ENCODE measurements at regions not wholly inside any gene's neighbourhood (a gene's known extent, or its start where the extent isn't known, plus 50 kb on each side); places are given as distances from the start of the nearest gene placed in this dataset.

- no peak for TF ChIP-seq CTBP1 (IDR thresholded peaks at IDR 0.05; ENCODE audit: borderline replicate concordance)
- no peak for TF ChIP-seq PKNOX1 (IDR thresholded peaks at IDR 0.05)
- TF ChIP-seq ZNF384 (IDR thresholded peaks at IDR 0.05), result no peak
- no peak for TF ChIP-seq NFRKB (IDR thresholded peaks at IDR 0.05)
- no peak for TF ChIP-seq FOXK2 (IDR thresholded peaks at IDR 0.05)
- no peak for TF ChIP-seq L3MBTL2 (conservative IDR thresholded peaks at IDR 0.05)
- TF ChIP-seq ELF4 (IDR thresholded peaks at IDR 0.05), result no peak
- TF ChIP-seq SUZ12 (IDR thresholded peaks at IDR 0.05), result no peak
- no peak for TF ChIP-seq TARDBP (IDR thresholded peaks at IDR 0.05)
- POLR2A ChIA-PET, result no interaction called here
- CTCF ChIA-PET, result no interaction called here
- no peak for DNase-seq (ENCODE audit: extremely low spot score)
Observed at GRCh38 chr10:37713642-37714041, 143.8 kb downstream of the ZNF248 start.

DNA sequence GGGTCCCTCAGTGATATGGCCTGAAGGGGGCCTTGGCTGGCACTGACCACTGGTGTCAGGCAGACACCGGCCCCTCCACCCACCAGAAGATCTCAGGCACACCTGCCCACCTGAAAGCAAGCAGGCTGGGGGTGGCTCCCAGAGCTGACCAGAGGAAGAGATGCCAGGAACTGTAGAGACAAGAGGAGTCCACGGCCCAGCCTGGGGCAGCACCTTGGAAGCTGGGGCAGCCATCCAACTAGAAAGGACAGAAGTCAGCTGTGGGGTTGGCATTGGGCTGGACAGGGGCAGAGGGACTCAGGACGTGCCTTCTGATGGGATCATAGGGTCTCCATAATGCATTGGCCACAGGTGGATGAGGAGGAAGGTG is 144.3 kb downstream of the ZNF248 start:
- ChIA-PET POLR2A (no interaction called here), CTCF (no interaction called here)
- no peak for DNase-seq (ENCODE audit: extremely low spot score)
- TF ChIP-seq BHLHE40 (IDR thresholded peaks at IDR 0.05; ENCODE audit: borderline replicate concordance), result no peak

GRCh38 chr10:37712489-37713131 is 144.8 kb downstream of the ZNF248 start:
- TF ChIP-seq CTBP1 (IDR thresholded peaks at IDR 0.05; ENCODE audit: borderline replicate concordance) (no peak), ZNF384 (IDR thresholded peaks at IDR 0.05) (no peak), LEF1 (IDR thresholded peaks at IDR 0.05; ENCODE audit: borderline replicate concordance) (no peak), PKNOX1 (IDR thresholded peaks at IDR 0.05) (no peak), NFRKB (IDR thresholded peaks at IDR 0.05) (no peak)
- POLR2A ChIA-PET, result no interaction called here
- CTCF ChIA-PET, result no interaction called here
- DNase-seq (ENCODE audit: extremely low spot score), result no peak

- CTCF ChIA-PET, result no interaction called here
- TF ChIP-seq FOXK2 (IDR thresholded peaks at IDR 0.05) (no peak), ZNF384 (IDR thresholded peaks at IDR 0.05) (no peak), CTBP1 (IDR thresholded peaks at IDR 0.05; ENCODE audit: borderline replicate concordance) (no peak), PKNOX1 (IDR thresholded peaks at IDR 0.05) (no peak), HDGF (IDR thresholded peaks at IDR 0.05; ENCODE audit: borderline replicate concordance) (no peak), FOXM1 (IDR thresholded peaks at IDR 0.05; ENCODE audit: borderline replicate concordance) (no peak), FOXA1 (IDR thresholded peaks at IDR 0.05) (no peak), SP1 (IDR thresholded peaks at IDR 0.05) (no peak), NFRKB (IDR thresholded peaks at IDR 0.05) (no peak), SUZ12 (IDR thresholded peaks at IDR 0.05) (no peak)
- POLR2A ChIA-PET, result no interaction called here
- no peak for DNase-seq (ENCODE audit: extremely low spot score)
Observed at GRCh38 chr10:37711617-37712488, 145.6 kb downstream of the ZNF248 start.

- ChIA-PET POLR2A (no interaction called here), CTCF (no interaction called here)
- no peak for DNase-seq (ENCODE audit: extremely low spot score)
- TF ChIP-seq ARNT (IDR thresholded peaks at IDR 0.05), result no peak
Observed at GRCh38 chr10:37710831-37711616, 146.4 kb downstream of the ZNF248 start.

GRCh38 chr10:37707829-37708578 is 149.4 kb downstream of the ZNF248 start:
- TF ChIP-seq FOXA1 (IDR thresholded peaks at IDR 0.05) (no peak), BHLHE40 (IDR thresholded peaks at IDR 0.05; ENCODE audit: borderline replicate concordance) (no peak), HDGF (IDR thresholded peaks at IDR 0.05; ENCODE audit: borderline replicate concordance) (no peak), FOXM1 (IDR thresholded peaks at IDR 0.05; ENCODE audit: borderline replicate concordance) (no peak), TARDBP (IDR thresholded peaks at IDR 0.05) (no peak), ARNT (IDR thresholded peaks at IDR 0.05) (no peak), FOXK2 (IDR thresholded peaks at IDR 0.05) (no peak), SP1 (IDR thresholded peaks at IDR 0.05) (no peak), NFRKB (IDR thresholded peaks at IDR 0.05) (no peak), L3MBTL2 (conservative IDR thresholded peaks at IDR 0.05) (no peak), PKNOX1 (IDR thresholded peaks at IDR 0.05) (no peak), SUZ12 (IDR thresholded peaks at IDR 0.05) (no peak)
- DNase-seq (ENCODE audit: extremely low spot score), result no peak
- ChIA-PET POLR2A (no interaction called here), CTCF (interaction anchor here (0.6 kb wide), 1 partner anchor 325 kb away, joined by 3 read pairs; no protein-coding TSS in a partner anchor)
